HUDEP-2 (cell line): ENCODE measurements at regions not wholly inside any gene's neighbourhood (a gene's known extent, or its start where the extent isn't known, plus 50 kb on each side); places are given as distances from the start of the nearest gene placed in this dataset.
A peak's percentile ranks its signal among the peaks of the same experiment; 100 is the strongest.

Experiments used
- DNase-seq, 76 experiments: peaks; one replicate each; lab custom pipeline; 2025; ENCODE audit not compliant: unreplicated experiment in 76 of 76; lab: John Stamatoyannopoulos, UW

DNA sequence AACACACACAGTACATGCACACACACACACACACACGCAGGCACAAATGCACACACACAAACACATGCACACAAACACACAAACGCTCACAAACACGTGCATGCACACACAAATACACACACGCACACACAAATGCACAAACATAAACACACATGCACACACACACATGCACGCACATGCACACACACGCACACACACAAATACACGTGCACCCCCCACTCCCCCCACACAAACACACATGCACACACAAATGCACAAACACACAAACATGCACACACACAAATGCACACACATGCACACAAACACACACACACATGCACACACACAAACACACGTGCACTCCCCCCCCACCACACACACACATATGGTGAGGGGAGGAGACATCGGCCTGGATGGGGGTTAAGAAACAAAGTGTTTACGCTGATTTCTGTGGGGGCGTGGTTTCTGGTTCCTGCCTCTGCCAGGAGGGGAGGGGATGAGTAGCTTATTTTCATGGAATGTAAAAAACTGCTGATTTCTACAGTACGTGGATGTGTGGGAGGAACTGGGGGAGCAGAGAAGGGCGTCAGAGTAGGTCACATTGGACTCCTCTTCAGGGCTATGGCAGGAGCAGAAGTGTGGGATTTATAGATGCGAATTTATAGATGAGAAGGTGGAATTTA lies 607.2 kb downstream of the QKI start:
- DNase-seq = no peak

GRCh38 chr6:164020142-164020541 lies 605.6 kb downstream of the QKI start:
- no peak for DNase-seq

- no peak for DNase-seq
Observed at GRCh38 chr6:164018133-164018532, 603.6 kb downstream of the QKI start.

- DNase-seq = no peak
Observed at GRCh38 chr6:164016056-164016455, 601.5 kb downstream of the QKI start.

DNA sequence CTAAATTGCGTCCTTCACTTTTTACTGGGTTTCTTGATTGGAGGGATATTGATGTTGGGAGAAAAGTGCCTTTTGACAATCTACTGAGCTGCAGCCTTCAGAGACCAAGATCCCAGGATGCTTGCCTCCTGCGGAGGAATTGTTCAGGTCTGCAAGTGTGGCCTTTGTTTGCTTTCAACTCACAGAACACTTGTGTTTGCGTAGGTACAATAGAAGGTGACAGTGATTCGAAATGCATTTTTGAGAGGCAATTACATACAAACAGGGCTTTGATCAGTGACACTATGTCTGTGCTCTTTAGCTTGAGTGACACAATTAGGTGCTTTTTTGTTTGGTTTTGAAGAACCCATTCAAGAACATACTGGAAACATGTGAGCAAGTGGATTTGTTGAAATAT lies 600.6 kb downstream of the QKI start:
- no peak for DNase-seq

GRCh38 chr6:164014346-164015087 lies 600.0 kb downstream of the QKI start:
- no peak for DNase-seq

DNA sequence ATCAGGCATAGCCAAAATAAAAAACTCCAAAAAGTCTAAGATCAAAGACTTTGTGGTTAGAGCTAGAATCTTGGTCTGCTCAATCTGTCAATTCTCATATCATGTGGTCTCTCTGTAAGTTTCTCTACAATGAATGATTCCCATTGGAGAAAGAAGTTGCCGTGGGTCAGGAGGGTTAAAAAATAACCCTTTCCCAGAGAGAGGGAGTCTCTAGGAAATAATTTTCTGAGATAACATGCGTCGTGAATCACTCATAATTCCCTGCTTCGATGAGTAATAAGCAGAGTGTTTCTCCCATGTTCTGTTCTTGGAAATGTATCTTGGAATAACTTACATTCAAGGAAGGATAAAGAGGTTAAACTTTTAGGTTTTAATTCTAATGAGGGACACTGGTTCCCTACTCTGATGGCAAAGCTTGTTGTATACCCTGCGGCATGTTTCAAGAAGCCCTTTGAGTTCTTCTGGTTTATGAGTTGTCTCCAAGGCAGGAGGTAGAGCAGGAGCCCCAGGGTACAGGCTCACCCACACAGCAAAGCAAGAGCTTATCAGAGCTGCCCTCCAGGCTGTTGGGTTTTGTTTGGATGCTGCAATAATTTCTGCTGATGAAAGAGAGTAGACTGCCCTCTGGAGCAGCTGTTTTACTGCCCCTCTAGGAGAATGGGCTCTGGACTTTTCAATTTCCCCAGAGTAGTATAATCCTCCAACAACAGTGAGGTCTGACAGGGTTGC lies 599.1 kb downstream of the QKI start:
- DNase-seq = no peak

GRCh38 chr6:164011321-164011720 lies 596.8 kb downstream of the QKI start:
- no peak for DNase-seq

DNA sequence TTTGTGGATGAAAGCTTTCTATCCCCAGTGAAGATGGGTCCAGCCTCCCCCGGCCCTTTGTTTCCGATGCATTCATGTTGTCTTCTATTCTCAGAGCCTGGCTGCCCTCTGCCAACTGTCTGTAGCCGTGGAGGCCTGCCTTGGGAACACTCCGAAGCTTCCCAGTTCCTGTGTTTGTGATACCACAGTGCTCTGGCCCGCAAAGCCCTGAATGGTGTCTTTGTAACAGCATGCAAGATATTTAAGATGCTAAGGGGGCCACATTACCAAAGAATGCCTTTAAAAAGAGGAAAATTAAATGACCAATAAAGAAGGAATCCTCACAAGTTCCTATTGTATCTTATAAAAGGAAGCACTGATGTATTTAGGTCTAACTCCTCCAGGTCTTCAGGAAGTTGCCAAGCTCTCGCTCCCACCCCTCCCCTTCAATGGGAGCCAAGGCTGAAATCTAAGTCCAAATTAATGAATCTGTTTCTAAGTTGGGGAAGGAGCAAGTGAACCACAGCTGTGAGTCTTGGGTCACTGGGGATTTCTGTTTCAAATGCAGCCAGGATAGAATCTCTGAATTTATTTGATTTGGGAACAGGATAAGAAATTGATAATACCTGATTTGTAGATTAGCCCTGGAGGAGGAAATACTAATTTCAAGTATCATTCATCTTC lies 596.1 kb downstream of the QKI start:
- DNase-seq = no peak

- DNase-seq = no peak
Observed at GRCh38 chr6:164008902-164009301, 594.4 kb downstream of the QKI start.

GRCh38 chr6:164007881-164008280 lies 593.4 kb downstream of the QKI start:
- DNase-seq = no peak

- DNase-seq = no peak
Observed at GRCh38 chr6:164006459-164006858, 591.9 kb downstream of the QKI start.

DNA sequence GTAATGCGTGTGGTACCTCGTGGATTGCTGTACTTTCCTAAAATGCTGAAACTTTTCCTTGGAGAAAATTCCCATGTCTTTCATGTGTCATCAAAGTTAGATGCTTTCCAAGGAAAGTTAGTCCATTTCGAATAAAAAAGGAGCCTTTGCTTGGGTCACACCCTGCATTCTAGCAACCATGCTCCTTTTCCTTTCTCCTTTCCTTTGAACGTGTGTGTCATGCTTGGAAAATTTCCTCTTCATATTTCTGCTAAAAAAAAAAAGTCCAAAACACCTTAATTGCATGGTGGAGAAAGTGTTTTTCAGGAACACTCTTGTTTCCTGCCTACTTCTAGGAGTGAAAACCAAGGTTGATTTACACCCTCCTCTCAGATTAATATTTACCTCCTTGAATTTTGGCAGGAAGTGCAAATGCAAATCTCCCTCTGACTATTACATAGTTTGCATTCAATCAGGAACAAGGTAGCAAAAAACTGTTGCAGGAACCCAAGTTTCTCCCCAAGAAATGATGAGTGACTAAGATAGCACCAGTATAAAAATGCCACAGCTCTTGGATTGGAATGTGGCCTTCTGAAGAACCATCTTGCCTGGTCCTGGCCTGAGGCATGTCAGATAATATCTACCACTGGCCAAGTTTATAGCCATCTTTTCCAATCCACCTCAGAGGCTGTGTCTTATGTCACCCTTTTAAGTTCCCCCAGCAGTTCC lies 590.6 kb downstream of the QKI start:
- no peak for DNase-seq

DNA sequence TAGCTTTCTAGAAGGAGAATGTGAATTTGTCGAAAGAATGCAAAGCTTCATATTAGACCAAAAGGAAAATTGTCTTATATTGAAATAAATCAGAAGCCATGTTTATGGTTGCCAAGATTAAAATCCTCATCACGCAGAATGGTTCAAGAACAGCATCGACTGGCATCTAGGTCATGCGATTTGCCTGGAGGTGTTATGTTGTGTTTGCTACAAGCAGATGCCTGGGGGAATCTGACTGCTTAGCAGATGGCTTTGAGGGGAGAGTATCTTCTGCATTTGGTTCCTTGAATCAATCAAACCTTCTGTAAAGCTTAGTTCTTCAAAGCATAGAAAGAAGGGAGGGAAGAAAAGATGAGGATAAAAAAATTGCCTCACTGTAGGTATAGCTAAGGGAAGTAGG lies 585.8 kb downstream of the QKI start:
- no peak for DNase-seq

DNA sequence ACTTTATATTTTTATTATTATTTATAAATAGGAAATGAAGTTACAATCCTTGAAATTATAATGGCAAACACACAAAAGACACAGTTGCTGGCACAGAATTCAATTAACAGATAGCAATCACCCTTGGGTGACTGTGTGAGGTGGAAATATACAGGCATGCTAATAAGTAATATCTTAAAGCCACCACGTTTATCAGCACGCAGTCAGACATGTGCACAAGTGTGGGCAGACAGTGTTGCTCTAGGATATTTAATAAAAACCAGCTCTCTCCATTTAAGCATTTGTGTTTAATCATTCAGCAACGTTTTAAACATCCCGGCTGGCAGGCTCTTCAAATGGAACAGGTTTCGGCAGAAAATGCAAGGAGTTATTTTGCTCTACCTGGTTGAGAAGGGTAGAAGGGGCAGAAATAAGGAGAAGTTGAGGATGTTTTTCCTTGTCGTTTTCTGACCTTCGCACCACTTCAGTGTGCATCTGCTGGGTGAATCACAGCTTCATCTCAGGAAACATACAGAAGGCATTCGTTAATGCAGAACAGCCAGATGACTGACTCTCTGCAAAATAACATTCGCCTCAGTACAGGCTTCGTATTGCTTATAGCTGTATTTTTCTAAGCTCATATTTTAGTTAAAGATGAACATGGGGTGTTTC lies 585.1 kb downstream of the QKI start:
- peak in 3 of 76 experiments; percentile 4 to 12 (median 10) for DNase-seq

DNA sequence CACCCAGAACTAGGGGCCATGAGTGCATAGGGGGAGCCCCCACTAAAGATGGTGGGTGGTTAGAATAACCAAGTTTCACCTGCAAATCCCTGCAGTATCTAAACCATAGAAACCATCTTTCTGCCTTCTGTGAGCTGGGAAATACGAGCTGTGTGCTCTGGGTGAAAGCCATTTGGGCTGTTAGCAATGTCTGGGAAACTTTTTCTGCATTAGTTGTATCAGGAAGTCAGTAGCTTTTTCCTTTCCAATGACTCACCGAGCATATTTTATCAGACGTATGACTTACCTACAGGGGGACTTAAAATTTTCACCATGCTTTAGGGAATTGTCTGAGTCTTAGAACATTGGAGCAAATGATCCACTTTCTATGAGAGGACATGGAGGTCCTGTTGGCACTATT lies 584.0 kb downstream of the QKI start:
- no peak for DNase-seq

- DNase-seq = no peak
Observed at GRCh38 chr6:163996491-163996890, 582.0 kb downstream of the QKI start.

GRCh38 chr6:163994566-163994965 lies 580.0 kb downstream of the QKI start:
- no peak for DNase-seq

DNA sequence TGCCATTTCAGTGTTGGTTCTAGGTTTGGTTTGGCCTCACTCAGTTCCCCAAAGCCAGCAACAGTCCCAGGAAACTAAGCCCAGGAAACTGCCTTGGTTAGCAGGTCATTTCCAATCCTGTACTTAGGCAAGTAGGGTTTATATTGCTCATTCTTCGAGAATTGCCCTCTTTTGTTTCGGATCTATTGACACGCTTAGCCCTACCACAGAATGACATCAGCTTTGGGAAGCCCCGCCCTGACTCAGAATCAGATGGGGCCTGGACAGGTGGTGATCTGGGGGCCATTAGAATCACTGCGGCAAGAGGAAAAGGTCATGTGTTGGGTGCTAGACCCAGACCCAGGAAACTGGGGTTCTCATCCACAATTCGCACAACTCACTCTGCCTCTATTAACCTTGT lies 578.2 kb downstream of the QKI start:
- DNase-seq = no peak

DNA sequence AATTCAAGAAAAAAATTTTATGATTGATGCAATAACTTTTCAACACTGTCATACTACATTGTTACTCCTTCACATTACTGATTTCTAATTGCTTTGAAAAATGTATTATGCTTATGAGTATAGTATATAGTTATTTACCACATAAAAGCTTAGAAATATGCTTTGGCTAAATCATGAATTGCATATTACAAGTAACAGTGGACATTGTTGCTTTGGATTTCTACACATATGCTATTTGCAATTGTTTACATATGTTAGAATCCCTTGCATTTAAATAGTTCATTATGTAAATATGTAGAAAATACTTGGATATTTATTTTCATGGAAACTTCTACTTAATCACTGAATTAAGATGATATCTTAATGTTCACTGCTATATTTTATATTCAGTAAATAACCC lies 577.5 kb downstream of the QKI start:
- DNase-seq = no peak
